Calu3 (cell line): ENCODE measurements at regions not wholly inside any gene's neighbourhood (a gene's known extent, or its start where the extent isn't known, plus 50 kb on each side); places are given as distances from the start of the nearest gene placed in this dataset.

Experiments used
- BruUV-seq: library from RNA; stranded (reverse); fragments of 400-500 nt; replicated peaks from 2 replicates; lab custom pipeline; 2021; lab: Mats Ljungman, UMichigan
- CTCF ChIA-PET: fragments of 300-600 bp; sonication (Branson Sonifier 250); formaldehyde crosslinking; loops from one replicate; lab custom pipeline; 2022; ENCODE audit warnings: antibody characterized with exemption; lab: Charles Lee
- DNase-seq: peaks from one replicate; pipeline ENCODE4 v3.0.0; 2022
- H3K27ac Mint-ChIP-seq: one replicate; pipeline ENCODE4 v1.8.0; 2022; ENCODE audit warnings: mixed read lengths; ENCODE audit not compliant: unreplicated experiment
- H3K27me3 Mint-ChIP-seq: one replicate; pipeline ENCODE4 v1.8.0; 2022; ENCODE audit warnings: mixed read lengths; ENCODE audit not compliant: unreplicated experiment
- H3K36me3 Mint-ChIP-seq: one replicate; pipeline ENCODE4 v1.8.0; 2022; ENCODE audit warnings: mild to moderate bottlenecking, moderate library complexity, mixed read lengths; ENCODE audit not compliant: insufficient read depth, unreplicated experiment
- H3K4me1 Mint-ChIP-seq: one replicate; pipeline ENCODE4 v1.8.0; 2022; ENCODE audit warnings: mild to moderate bottlenecking, low read depth, mixed read lengths; ENCODE audit not compliant: unreplicated experiment
- H3K4me3 Mint-ChIP-seq: one replicate; pipeline ENCODE4 v1.8.0; 2022; ENCODE audit warnings: mild to moderate bottlenecking, low read depth, moderate library complexity, mixed read lengths; ENCODE audit not compliant: unreplicated experiment
- H3K9me3 Mint-ChIP-seq: one replicate; pipeline ENCODE4 v1.8.0; 2022; ENCODE audit warnings: low read depth, mixed read lengths; ENCODE audit not compliant: unreplicated experiment
- intact Hi-C: fragments of 100-400 bp; cut with micrococcal nuclease; formaldehyde crosslinking; loops from one replicate; pipeline ENCODE4 v1.10.0; 2022; ENCODE audit not compliant: unreplicated experiment
- TF ChIP-seq, protein P1 (sequence below): fragments of 200-600 bp; IDR thresholded peaks from one replicate; pipeline ENCODE4 v1.8.0; 2022; ENCODE audit warnings: antibody characterized with exemption; ENCODE audit not compliant: unreplicated experiment

DNA sequence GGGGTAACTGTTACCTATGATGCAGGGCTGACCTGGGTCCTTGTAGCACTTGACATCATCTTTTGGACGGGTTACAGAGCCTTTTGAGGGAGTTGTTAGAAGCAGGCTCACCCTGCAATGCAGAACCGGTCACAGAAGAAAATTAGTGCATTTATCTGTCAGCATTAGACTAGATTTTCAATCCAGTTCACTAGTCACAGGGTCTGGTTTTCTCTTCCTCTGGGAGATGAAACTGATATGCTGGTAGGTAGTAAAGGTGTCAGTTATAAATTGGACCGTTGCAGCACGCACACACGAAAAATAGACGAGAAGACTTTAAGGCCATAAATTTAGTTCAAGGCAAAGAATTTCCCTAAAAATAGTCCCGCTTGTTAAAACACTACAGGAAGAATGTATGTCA is 532.3 kb upstream of the ATP11B start:
- Mint-ChIP-seq H3K4me1 (peaks cover 17% of the 10 kb centered on the region), H3K27ac (no peak overlapping the region), H3K27me3 (no peaks in the 10 kb centered on the region), H3K4me3 (no peak overlapping the region), H3K36me3 (no peaks in the 10 kb centered on the region), H3K9me3 (no peaks in the 10 kb centered on the region)
- TF ChIP-seq, protein P1, sequence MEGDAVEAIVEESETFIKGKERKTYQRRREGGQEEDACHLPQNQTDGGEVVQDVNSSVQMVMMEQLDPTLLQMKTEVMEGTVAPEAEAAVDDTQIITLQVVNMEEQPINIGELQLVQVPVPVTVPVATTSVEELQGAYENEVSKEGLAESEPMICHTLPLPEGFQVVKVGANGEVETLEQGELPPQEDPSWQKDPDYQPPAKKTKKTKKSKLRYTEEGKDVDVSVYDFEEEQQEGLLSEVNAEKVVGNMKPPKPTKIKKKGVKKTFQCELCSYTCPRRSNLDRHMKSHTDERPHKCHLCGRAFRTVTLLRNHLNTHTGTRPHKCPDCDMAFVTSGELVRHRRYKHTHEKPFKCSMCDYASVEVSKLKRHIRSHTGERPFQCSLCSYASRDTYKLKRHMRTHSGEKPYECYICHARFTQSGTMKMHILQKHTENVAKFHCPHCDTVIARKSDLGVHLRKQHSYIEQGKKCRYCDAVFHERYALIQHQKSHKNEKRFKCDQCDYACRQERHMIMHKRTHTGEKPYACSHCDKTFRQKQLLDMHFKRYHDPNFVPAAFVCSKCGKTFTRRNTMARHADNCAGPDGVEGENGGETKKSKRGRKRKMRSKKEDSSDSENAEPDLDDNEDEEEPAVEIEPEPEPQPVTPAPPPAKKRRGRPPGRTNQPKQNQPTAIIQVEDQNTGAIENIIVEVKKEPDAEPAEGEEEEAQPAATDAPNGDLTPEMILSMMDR = no peak
- no TSS peak for BruUV-seq
- intact Hi-C loops = no loop called here
- CTCF ChIA-PET = no interaction called here
- no peak for DNase-seq

DNA sequence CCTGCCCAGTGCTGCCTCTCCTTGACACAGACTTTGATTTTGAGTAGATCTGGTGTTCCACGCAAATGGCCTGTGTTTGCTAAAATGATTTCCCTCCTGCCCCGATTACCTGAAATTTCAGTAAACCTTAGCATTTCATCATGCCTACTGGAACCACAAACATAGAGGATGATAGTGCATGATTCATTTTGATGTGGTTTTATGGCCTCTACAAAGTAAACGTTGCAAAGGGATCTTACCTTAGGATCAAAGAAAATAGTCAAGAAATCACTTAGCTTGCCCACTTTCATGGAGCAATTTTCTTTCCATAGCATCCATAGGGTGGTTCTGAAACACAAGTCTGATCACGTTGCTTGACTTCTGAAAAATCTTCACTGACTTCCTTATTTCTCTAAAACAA is 524.6 kb upstream of the ATP11B start:
- Mint-ChIP-seq H3K36me3 (no peaks in the 10 kb centered on the region), H3K4me3 (no peak overlapping the region), H3K27me3 (no peaks in the 10 kb centered on the region), H3K9me3 (no peaks in the 10 kb centered on the region), H3K4me1 (peaks cover 9% of the 10 kb centered on the region), H3K27ac (no peak overlapping the region)
- TF ChIP-seq, protein P1 = no peak
- CTCF ChIA-PET = no interaction called here
- intact Hi-C loops = no loop called here
- BruUV-seq = no TSS peak
- DNase-seq = no peak

DNA sequence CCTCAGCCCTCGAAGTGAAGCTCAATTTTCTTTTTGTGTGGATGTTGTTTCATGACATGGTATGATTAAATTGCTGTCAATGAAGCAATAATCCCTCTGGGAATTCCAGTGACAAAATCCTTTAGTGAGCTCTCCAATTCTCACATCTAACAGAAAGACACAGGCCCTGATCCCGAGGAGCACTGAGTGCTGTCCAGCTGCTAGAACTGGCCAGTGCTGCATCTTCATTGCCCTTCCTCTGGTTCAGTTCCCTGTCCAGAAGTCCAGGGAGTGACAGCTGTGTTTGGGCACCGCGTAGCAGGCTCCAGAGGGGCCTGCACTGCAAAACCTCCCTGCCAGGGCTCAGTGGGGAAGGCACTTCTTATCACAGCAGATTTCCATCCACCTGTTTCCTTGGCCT is 516.8 kb upstream of the ATP11B start:
- TF ChIP-seq, protein P1 = no peak
- DNase-seq = no peak
- Mint-ChIP-seq H3K4me3 (no peak overlapping the region), H3K27ac (no peak overlapping the region), H3K27me3 (no peaks in the 10 kb centered on the region), H3K36me3 (no peaks in the 10 kb centered on the region), H3K9me3 (no peaks in the 10 kb centered on the region), H3K4me1 (peaks cover 8% of the 10 kb centered on the region)
- CTCF ChIA-PET = no interaction called here
- BruUV-seq = no TSS peak
- intact Hi-C loops = no loop called here

DNA sequence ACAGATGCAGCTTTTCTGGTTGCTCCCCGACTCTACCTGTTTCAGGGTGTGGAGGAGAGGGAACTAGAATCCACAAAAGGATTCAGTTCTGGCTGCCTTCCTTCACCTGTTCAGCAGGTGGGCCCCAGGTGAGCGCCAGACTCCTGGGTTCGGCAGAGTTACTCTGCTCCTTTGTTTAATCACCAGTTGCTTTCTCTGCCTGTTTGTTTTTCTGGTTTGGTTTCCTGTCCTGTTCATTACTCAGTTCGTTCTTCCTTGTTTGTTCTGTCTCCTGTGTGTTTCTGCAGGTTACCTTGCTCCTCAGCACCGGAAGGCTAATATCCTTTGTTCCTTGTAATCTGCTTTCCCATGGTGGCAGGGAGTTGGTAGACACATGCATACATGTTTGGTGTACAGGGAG is 508.5 kb upstream of the ATP11B start:
- Mint-ChIP-seq H3K4me3 (peak overlapping the region; percentile 33), H3K4me1 (peaks cover 34% of the 10 kb centered on the region), H3K27me3 (no peaks in the 10 kb centered on the region), H3K27ac (peak overlapping the region; percentile 89), H3K9me3 (no peaks in the 10 kb centered on the region), H3K36me3 (no peaks in the 10 kb centered on the region)
- DNase-seq = peak; percentile 75
- TF ChIP-seq, protein P1 = no peak
- CTCF ChIA-PET = interaction anchor here (0.9 kb wide), 1 partner anchor 49 kb away, joined by 4 read pairs; no protein-coding TSS in a partner anchor
- BruUV-seq = no TSS peak
- intact Hi-C loops = loop anchor here (5.0 kb wide), 1 partner anchor 103 kb away; no protein-coding TSS in a partner anchor
